Cardiac muscle cell (in vitro differentiated cells and primary cell): ENCODE measurements at regions not wholly inside any gene's neighbourhood (a gene's known extent, or its start where the extent isn't known, plus 50 kb on each side); places are given as distances from the start of the nearest gene placed in this dataset.

Experiments used
- DNase-seq, 2 donors: peaks; one replicate each; pipeline versions ENCODE4 v3.0.0 to v3.0.0-alpha.2; 2010 to 2017; ENCODE audit warnings: low read depth in 1 of 2, low spot score in 1 of 2
- H3K27ac ChIP-seq: fragments of 200-600 bp; sonication (generic); 2 replicates; pipeline ENCODE4 v1.5.1; 2016
- H3K27me3 ChIP-seq: fragments of 200-600 bp; sonication (generic); 2 replicates; pipeline ENCODE4 v1.6.0; 2016; ENCODE audit warnings: control low read depth
- H3K36me3 ChIP-seq: fragments of 200-600 bp; sonication (generic); 2 replicates; pipeline ENCODE4 v1.5.1; 2016; ENCODE audit warnings: control low read depth
- H3K4me1 ChIP-seq: fragments of 200-600 bp; sonication (generic); 2 replicates; pipeline ENCODE4 v1.8.1; 2017; ENCODE audit warnings: low read depth, mild to moderate bottlenecking, mixed run types
- H3K4me3 ChIP-seq: fragments of 200-600 bp; sonication (generic); 2 replicates; pipeline ENCODE4 v1.5.1; 2016; ENCODE audit warnings: mild to moderate bottlenecking
- H3K9me3 ChIP-seq: fragments of 200-600 bp; sonication (generic); 2 replicates; pipeline ENCODE4 v1.5.1; 2017; ENCODE audit warnings: low read depth, mild to moderate bottlenecking, control low read depth
- CTCF ChIP-seq: IDR thresholded peaks from 2 replicates; pipeline ENCODE4 v1.5.1; 2012; ENCODE audit warnings: low read depth, mild to moderate bottlenecking, low read length

GRCh38 chr12:22979854-22980469 lies 355.0 kb downstream of the ETNK1 start:
- no peak for TF ChIP-seq CTCF
- Histone ChIP-seq H3K27me3 (no peaks in the 10 kb centered on the region), H3K27ac (no peak overlapping the region), H3K4me3 (no peak overlapping the region), H3K9me3 (no peaks in the 10 kb centered on the region), H3K36me3 (no peaks in the 10 kb centered on the region), H3K4me1 (no peaks in the 10 kb centered on the region)
- no peak for DNase-seq

GRCh38 chr12:22981711-22982110 lies 356.7 kb downstream of the ETNK1 start:
- Histone ChIP-seq H3K9me3 (no peaks in the 10 kb centered on the region), H3K27ac (no peak overlapping the region), H3K36me3 (no peaks in the 10 kb centered on the region), H3K4me3 (no peak overlapping the region), H3K4me1 (no peaks in the 10 kb centered on the region), H3K27me3 (no peaks in the 10 kb centered on the region)
- TF ChIP-seq CTCF, result peak; percentile 26
- peak; percentile 26 to 44 for DNase-seq

- Histone ChIP-seq H3K27me3 (no peaks in the 10 kb centered on the region), H3K27ac (no peak overlapping the region), H3K36me3 (no peaks in the 10 kb centered on the region), H3K4me3 (no peak overlapping the region), H3K9me3 (no peaks in the 10 kb centered on the region), H3K4me1 (no peaks in the 10 kb centered on the region)
- DNase-seq, result no peak
- no peak for TF ChIP-seq CTCF
Observed at GRCh38 chr12:22982635-22983034, 357.7 kb downstream of the ETNK1 start.

GRCh38 chr12:22986997-22987396 lies 362.0 kb downstream of the ETNK1 start:
- TF ChIP-seq CTCF, result no peak
- Histone ChIP-seq H3K36me3 (no peaks in the 10 kb centered on the region), H3K27me3 (no peaks in the 10 kb centered on the region), H3K27ac (no peak overlapping the region), H3K9me3 (no peaks in the 10 kb centered on the region), H3K4me3 (no peak overlapping the region), H3K4me1 (no peaks in the 10 kb centered on the region)
- no peak for DNase-seq

GRCh38 chr12:22990501-22990900 lies 365.5 kb downstream of the ETNK1 start:
- Histone ChIP-seq H3K27me3 (no peaks in the 10 kb centered on the region), H3K36me3 (no peaks in the 10 kb centered on the region), H3K27ac (no peak overlapping the region), H3K4me3 (no peak overlapping the region), H3K9me3 (no peaks in the 10 kb centered on the region), H3K4me1 (no peaks in the 10 kb centered on the region)
- no peak for TF ChIP-seq CTCF
- DNase-seq, result no peak
